HS-27A (cell line): ENCODE measurements at regions not wholly inside any gene's neighbourhood (a gene's known extent, or its start where the extent isn't known, plus 50 kb on each side); places are given as distances from the start of the nearest gene placed in this dataset.
"Not testable (repeated sequence)": the region's sequence is repeated elsewhere in the genome, so short reads cannot be mapped to it uniquely, and the experiment has no call there.

Source experiments
- DNase-seq: peaks from one replicate; pipeline ENCODE4 v3.0.0-alpha.2; 2012; ENCODE audit warnings: low read depth, missing footprints

DNA sequence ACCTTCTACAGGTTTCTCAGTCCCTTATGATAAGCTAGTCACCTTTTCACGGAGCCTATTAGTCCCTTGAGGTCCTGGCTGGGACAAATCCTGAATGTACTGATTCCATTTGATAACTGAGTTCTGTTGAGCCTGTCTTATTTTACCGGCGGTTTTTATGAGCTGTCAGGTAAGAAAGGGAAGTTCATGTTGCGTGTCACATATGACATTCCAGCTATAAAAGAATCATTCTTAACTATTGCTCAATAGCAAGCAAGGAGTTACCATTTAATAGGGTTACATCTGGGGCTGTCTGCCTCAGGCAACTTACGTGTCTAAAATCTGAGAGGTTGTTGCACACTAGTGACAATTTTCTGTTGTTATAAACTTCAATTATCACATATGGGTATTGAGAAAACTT is 394.6 kb downstream of the TECRL start:
- no peak for DNase-seq

DNA sequence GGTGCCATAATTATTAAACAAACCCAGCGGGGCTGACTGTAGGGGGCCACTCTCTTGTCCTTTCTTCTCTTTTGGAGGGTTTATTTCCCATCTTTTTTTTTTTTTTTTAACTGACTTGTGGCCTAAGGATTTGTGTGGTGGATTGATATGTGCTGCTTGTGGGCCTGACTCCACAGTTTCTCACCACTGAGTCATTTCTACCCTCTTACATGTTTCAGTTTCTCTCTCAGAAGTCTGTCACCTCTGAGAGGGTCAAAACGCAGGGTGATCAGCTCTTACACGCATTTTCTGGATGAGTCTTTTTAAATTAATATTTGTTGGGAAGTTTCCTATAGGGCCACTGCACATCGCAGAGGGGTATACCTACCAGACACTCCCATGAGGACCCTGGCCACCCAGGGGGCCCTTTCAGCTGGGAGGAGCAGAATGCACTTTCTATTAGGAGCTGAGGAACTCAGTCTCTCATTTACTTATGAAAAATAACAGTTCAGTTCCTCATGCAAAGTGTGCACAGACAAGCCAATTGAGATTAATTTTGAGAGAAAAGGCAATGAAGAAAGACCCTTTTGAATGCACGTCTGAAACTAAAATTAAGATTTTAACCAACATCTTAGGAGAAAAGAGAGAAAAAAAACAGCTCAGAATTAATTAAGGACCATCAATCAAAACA is 407.9 kb downstream of the TECRL start:
- no peak for DNase-seq

DNA sequence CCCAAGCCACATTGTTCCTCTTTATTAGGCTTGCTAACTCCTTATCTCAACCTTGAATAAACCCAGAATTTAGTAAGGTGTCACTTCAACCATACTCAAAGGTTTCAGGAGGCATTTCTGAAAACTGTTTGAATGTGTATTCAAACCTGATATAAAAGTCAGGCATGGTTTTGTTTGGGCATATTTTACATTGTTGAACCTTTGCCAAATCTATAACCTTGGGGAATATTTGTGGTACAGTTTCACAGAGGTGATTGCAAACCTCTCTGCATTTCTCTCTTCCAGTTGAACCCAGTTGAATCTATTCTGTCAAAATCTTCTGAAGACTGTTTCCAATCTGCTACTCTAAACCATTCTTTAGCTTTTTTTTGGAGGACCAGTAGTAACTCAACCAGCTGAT is 409.0 kb downstream of the TECRL start:
- no peak for DNase-seq

DNA sequence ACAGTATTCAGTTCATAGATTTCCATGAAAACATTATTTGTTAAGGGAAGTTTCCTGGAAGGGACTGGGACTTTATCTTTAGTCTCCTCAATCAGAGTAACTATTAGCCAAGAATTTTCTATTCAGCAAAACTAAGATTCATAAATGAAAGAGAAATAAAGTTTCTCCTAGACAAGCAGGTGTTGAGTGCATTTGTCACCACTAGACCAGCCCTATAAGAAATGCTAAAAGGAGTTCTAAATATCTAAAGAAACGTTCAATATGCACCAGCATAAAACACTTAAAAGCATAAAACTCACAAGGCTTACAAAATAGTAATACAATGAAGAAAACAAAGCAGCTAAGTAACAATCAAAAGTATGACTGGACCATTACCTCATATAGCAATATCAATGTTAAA is 423.0 kb downstream of the TECRL start:
- DNase-seq, result no peak

DNA sequence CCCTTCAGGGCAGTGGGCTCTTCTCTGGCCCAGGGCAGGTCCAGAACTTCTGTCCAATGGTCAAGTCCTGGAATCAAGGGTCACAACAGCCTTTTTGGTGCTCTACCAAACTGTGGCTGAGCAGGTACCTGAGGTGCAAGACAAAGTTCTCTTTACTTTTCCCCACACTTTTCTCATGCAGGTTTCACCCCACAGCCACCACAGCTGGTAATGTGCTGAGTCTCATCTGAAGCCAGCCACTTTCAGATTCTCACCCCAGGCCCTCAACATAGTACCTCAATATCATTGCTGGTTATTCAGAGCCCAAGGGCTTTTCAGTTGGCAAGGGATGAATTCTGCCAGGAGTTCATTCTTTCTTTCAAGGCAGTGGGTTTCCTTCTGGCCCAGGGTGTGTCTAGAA is 426.0 kb downstream of the TECRL start:
- DNase-seq, result no peak

DNA sequence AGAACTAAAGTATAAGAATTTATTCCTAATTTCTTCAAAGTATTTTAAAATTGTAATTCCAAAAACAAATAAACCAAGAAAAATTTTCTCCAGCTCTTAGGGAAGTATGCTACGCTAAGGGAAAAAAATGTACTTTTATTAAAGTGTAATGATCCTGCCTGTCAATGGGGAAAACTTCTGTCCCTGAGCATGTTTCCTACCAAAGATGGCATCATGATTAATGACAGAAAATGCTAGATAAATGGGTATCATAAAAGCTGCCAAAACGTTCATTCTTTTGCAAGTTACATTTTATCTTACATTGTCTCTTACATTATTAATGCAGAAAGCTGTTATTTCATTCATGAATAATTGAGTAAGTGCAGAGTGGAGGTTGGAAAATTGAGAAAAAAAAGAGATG is 443.4 kb downstream of the TECRL start:
- DNase-seq, result no peak

DNA sequence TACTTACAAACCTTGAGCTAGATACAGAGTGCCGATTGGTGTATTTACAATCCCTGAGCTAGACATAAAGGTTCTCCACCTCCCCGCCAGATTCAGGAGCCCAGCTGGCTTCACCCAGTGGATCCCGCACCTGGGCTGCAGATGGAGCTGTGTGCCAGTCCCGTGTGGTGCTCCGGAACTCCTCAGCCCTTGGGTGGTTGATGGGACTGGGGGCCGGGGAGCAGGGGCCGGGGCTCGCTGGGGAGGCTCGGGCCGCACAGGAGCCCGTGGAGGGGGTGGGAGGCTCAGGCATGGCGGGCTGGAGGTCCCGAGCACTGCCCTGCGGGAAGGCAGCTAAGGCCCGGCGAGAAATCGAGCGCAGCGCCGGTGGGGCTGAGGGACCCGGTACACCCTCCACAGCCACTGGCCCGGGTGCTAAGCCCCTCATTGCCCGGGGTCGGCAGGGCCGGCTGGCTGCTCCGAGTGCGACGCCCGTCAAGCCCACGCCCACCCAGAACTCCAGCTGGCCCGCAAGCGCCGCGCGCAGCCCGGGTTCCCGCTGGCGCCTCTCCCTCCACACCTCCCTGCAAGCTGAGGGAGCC is 466.5 kb downstream of the TECRL start:
- DNase-seq, result not testable (repeated sequence)

DNA sequence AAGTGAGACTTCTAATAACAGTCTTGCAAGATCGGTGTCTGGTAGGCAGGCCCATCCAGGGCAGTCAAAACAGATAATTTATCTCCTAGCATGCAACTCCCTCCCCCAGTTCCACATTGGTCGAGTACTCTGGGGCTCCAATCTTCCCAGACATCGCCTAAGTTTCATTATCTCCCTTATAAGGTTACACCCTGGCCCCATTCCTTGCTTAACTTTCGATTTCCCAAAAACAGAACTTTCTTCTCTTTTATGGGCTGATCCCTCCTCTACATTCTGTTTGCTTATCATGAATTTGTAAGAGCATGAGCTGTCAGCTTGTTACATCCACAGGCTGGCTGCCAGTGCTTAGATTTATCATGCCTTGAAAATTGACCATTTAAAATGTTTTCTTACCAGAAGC is 471.3 kb downstream of the TECRL start:
- no peak for DNase-seq

DNA sequence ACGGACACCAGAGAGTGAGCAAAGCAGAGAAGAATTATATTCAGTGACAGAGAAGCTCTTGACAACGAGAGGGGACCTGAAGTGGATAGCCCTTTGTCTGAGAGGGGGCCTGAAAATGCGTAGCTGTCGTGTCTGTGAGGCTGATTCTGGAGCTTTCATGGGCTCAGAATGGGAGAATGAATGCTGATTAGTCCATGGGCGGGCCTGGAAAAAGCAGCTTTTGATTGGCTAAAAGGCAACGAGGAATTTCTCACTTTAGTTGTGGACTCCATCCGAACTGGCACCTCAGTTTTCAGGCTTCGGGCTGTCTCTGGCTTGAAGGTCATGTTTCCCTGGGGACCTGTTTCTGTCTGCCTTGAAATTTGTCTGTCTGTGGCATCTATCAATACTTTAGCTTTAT is 487.1 kb downstream of the TECRL start:
- DNase-seq, result no peak

DNA sequence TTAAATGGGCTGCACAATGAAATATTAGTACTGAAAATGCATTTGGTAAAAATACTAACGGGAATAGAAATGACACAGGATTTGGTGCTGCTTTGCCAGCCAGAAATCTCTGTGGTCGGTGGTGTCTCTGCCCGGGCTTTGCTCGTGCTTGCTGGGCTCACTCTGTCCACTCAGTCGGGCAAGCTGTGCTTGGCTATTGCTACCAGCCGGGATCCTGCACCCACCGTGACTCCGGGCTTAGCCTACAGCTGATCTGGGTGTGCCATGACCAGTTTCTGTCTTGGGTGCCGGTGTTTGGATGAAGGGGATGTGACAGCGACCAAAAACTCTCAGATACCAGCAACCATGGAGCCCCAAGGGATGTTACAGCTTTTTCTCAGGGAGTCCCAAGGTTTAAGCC is 487.7 kb downstream of the TECRL start:
- DNase-seq, result no peak

DNA sequence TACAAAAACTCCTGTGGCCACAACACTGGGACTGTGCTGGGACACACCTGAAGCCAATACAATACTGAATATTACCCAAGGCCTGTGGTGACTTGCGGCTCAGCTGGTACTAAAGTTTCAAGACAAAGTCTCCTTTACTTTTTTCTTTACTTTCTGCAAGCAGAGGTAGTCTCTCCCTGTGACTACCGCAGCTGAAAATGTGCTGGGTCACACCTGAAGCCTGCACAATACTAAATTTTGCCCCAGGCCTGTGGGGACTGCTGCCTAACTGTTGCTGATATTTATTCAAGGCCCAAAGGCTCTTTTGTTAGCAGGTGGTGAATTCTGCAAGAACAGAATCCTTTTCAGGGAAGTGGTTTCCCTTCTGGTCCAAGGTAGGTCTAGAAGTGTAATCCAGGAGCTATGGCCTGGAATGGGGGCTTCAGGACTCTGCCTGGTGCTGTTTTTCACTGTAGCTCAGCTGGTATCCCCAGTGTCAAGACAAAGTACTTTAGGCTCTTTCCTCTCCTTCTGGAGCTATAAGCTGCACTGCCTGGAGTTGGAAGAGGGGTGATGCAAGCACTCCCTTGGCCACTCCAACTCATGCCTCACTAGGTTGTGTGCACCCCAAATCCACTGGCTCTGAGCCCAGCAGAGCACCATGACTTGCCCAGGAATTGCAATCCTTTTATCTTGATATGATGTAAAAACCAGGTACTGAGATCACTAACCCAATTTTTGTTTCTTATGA is 489.4 kb downstream of the TECRL start:
- no peak for DNase-seq

DNA sequence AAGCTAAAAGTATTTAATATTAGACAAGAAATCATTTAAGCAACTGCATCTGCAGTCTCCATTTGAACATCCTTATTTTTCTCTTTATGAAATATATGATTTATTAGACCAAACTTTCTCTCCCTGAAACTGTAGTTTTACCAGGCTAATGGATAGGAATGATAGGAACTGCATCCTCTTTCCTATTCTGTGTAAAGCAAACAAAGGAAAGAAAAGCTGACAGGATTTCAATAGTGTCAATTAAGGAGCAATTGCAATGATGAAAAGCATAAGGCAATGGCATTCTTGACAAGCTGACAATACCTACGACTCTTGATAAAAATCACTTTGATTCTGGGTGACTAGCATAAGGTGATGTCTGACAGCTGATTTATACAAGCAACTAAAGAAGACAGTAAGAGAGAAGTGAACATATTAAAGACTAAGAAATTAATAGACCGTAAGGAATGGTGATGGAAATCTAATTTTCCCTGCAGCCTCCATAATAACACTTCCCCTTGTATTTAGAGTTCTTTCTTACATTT is 502.5 kb downstream of the TECRL start:
- DNase-seq, result no peak

DNA sequence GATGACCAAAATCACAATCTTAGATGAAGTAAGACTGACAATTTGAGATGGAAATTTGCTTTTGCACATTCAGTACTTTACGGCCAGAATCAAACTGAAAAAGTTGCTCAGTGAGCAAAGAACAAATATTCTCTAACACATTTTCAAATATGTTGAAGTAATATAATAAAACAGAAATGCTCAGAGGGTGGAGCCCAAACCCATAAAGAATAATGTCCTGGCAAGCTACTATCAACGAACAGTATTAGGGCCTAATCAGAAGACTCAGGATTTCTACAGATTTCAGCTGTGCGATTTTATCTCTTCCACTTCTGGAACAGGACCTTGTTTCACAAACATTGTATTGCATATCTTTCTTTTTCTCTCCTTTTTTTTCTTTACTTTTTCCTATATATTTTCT is 505.0 kb downstream of the TECRL start:
- no peak for DNase-seq

DNA sequence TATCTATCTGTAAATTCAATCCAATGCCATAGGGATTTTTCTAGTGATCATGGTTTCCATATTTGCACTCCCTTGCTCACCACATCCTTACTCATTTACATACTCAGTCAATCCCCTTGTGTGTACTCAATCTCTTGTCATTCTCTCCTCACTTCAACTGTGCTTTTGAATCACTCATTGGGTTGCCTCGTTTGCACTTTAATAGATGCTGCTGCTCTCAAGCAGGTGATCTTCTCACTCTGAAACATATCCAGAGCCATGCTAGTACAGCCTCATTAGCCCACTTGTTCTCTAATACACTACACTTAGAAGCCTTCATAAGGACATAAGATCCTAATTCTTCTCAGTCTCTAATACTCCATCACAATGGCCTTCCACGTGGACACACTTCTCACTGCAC is 507.9 kb downstream of the TECRL start:
- DNase-seq, result no peak

DNA sequence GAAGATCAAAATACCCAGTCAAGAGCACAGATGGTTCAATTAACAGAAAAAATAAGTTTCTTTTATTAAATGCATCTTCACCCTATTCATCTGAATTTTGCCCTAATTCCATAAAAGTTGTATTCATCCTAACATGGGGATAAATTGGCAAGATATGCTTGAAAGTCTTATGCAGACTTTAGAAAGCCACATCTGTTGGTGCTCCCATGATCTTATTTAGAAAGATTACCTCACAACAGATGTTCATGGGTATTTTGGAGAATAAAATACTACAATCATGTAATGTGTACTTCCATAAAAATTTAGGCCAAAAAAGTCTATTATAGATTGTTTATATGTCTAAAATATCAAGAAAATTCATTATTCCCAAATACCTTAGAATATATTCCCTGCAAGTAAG is 510.3 kb downstream of the TECRL start:
- DNase-seq, result no peak

DNA sequence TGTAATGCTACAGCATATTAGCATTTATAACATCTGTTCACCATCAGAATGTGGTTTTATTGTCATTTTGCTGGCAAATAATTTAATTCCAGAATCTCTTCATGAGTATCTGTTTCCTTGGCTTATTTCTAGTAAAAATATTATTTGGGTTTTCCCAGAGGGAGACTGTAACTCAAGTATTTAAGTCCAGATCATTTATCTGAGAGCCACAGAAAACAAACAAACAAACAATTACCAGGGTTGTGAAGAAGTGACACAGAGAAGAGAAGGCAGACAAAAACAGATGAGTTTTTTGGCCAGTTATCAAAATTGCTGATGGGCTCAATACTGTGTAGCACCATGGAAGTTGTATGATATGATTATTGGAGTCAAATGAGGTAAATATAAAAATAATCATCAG is 515.1 kb downstream of the TECRL start:
- DNase-seq, result no peak

DNA sequence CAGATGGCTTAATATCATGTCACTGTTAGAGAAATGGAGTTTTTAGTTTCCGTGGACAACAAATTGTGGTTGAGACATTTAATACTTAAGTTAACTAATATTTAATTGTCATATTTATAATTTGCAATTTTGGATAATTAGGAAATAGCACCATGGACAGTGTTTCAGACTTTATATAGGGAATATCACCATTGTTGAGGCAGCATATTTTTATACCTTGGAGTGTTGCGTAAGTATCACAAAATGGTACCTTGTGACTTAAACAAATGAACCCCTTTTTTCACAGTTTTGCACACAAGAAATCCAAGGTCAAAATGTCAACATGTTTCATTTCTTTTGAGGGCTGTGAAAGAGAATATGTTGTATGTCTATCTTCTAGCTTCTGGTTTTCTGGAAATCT is 539.9 kb downstream of the TECRL start:
- no peak for DNase-seq

DNA sequence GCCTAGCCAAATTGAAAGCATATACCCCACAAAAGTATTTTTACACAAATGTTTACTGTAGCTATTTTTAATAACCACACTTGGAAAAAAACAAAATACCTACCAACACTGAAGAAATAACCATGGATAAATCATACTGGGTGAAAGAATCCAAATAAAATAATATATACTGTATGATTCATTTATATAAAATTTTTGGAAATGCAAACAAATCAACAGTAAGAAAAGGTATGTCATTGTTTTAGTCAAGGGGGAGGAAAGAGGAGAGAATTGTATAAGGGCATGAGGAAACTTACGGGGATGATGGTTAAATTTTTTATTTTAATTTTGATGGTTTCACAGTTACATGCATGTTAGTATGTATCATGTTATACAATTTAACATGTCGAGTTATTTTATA is 557.8 kb downstream of the TECRL start:
- DNase-seq, result no peak

DNA sequence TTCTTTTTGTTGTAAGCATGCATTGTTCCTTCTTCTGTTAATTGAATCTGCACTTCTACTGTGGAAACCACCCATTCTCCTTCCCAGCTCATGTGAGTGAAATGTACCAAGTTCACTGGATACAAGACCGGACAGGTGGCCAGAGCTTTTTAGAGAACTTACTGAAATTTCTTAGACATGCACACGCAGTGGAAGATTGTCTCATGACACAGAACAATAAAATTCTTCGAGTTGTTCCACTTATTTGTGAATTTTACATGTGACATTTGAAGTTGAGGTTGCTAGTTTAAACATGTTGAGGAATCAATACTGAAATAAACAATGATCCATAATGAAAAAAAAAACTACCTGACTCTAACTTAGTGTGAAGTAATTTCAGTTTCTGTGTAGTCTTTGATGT is 568.0 kb downstream of the TECRL start:
- DNase-seq, result no peak

DNA sequence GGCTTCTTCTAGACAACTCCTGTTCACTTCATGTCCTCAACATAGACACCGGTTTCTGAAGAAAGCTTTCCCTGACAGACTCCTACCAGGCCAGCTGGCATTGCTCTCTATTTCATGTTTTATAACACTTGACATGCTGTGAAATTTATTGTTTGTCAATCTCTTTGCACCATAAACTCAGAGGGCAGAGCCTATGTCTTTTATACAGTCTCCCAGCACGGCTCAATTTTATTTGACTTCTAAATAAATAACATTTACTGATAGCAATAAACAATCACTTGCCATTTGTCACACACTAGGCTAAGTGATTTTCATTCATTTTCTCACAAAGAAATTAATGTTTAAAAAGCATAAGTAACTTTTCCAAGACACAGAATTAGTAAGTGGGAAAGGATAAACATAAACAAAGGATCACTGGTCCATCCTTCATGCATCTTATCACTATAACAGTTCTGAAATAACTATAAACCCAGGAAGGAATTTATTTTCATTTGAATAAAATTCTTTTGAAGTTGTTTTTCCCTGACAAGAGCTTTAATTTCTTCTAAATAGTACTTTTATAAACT is 577.6 kb downstream of the TECRL start:
- DNase-seq, result no peak

DNA sequence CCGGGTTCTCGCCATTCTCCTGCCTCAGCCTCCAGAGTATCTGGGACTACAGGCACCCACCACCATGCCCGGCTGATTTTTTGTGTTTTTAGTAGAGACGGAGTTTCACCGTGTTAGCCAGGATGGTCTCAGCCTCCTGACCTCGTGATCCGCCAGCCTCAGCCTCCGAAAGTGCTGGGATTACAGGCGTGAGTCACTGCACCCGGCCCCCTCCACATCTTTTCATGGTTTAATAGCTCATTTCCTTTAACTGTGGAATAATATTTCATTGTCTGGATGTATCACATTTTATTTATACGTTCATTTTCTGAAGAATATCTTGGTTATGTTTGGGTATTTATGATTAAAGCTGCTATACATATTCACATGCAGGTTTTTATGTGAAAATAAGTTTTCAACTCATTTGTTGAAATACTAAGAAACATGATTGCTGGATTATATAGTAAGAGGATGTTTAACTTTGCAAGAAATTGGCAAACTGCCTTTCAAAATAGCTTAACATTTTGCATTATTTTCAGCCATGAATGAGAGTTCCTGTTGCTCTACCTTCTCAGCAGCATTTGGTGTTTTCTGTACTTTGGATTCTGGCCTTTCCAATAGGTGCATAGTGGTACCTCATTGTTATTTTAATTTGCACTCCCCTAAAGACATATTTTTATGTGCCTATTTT is 591.9 kb downstream of the TECRL start:
- no peak for DNase-seq

DNA sequence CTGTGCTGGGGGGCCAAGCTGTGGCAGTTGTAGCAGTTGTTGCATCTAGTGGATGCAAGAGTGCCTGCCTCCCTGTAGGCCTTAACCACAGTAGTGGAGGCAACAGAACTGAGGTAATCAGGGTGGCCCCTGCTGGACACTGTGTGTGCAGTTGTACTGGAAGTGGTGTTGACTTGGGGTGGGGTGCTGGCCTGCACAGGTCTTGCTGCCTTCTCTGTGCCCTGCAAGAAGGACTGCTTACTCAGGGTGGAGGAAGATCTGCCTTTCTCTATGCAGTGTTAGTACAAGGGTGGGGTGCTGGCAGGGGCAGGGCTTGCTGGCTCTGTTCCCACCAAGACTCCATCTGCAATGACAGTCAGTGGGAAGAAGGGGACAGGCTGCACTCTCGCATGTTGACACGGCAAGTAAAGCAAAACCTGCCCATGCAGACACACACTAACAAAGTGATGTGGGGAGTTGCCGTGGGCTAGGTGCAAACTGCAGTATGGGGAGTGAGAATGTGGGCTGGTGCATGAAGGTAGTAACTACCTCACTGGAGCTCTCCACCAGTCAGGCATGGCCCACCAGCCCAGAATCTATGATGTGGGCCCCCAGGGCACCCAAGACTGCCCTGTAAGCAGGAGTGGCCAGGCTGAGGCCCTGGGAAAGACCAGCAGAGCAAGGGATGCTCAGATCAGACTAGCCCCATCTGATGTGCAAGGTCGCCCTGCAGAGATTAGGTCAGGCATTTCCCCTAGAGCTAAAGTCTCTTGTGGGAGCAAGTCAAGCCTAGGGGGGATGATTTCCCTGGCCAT is 594.9 kb downstream of the TECRL start:
- no peak for DNase-seq
